IMR-90 (cell line): ENCODE measurements at regions not wholly inside any gene's neighbourhood (a gene's known extent, or its start where the extent isn't known, plus 50 kb on each side); places are given as distances from the start of the nearest gene placed in this dataset.

Source experiments
- ATAC-seq: fragments of 200-7000 bp; cut with Tn5 transposase; 2 replicates; pipeline ENCODE4 v1.9.1; 2020; ENCODE audit warnings: low read depth, mild to moderate bottlenecking, moderate library complexity
- BruUV-seq: library from RNA; stranded (reverse); fragments of 400-500 nt; replicated peaks from 2 replicates; lab custom pipeline; 2021; lab: Mats Ljungman, UMichigan
- CTCF ChIA-PET: fragments of 300-600 bp; formaldehyde crosslinking; extraction: SDS; loops from one replicate; lab custom pipeline; 2021; ENCODE audit warnings: antibody characterized with exemption; lab: Yijun Ruan, JAX
- POLR2A ChIA-PET: fragments of 300-600 bp; sonication (Branson Sonifier 250); formaldehyde crosslinking; loops from one replicate; lab custom pipeline; 2022; ENCODE audit warnings: antibody characterized with exemption; ENCODE audit not compliant: unreplicated experiment; lab: Charles Lee
- DNase-seq: peaks from one replicate; pipeline ENCODE4 v3.0.0; 2013
- H2AFZ ChIP-seq: replicated peaks from 2 replicates; pipeline ENCODE3; 2013; ENCODE audit warnings: low read length, mild to moderate bottlenecking; ENCODE audit not compliant: poor library complexity
- H2AK5ac ChIP-seq: 2 replicates; pipeline ENCODE4 v1.6.1; 2013; ENCODE audit warnings: low read depth, low read length, inconsistent platforms
- H2AK9ac ChIP-seq: replicated peaks from 2 replicates; pipeline ENCODE3; 2013; ENCODE audit warnings: mild to moderate bottlenecking, low read depth, low read length, moderate library complexity; ENCODE audit not compliant: poor library complexity
- H2BK120ac ChIP-seq: 2 replicates; pipeline ENCODE4 v1.6.1; 2013; ENCODE audit warnings: low read depth, low read length, inconsistent platforms
- H2BK15ac ChIP-seq: 3 replicates; pipeline ENCODE4 v1.6.1; 2013; ENCODE audit warnings: low read depth, low read length, inconsistent platforms
- H2BK20ac ChIP-seq: 2 replicates; pipeline ENCODE4 v1.6.1; 2013; ENCODE audit warnings: low read depth, mild to moderate bottlenecking, inconsistent platforms, low read length, moderate library complexity
- H2BK5ac ChIP-seq: 2 replicates; pipeline ENCODE4 v1.6.1; 2013; ENCODE audit warnings: mild to moderate bottlenecking, low read depth, low read length, inconsistent platforms; ENCODE audit not compliant: poor library complexity, severe bottlenecking
- H3K14ac ChIP-seq: replicated peaks from 2 replicates; pipeline ENCODE4 v1.6.1; 2013; ENCODE audit warnings: low read depth, low read length, inconsistent platforms
- H3K18ac ChIP-seq: 2 replicates; pipeline ENCODE4 v1.6.1; 2013; ENCODE audit warnings: low read depth, low read length, control low read depth
- H3K23ac ChIP-seq: 2 replicates; pipeline ENCODE4 v1.6.1; 2013; ENCODE audit warnings: low read depth, low read length, inconsistent platforms
- H3K27ac ChIP-seq: 2 replicates; pipeline ENCODE4 v1.5.1; 2013; ENCODE audit warnings: mild to moderate bottlenecking, control low read depth, low read length; ENCODE audit not compliant: insufficient read depth
- H3K27me3 ChIP-seq: 2 replicates; pipeline ENCODE4 v1.6.1; 2013; ENCODE audit warnings: low read length; ENCODE audit not compliant: control insufficient read depth, insufficient read depth
- H3K36me3 ChIP-seq: 2 replicates; pipeline ENCODE4 v1.6.1; 2013; ENCODE audit warnings: low read length, mixed read lengths; ENCODE audit not compliant: control insufficient read depth, insufficient read depth
- H3K4ac ChIP-seq: 2 replicates; pipeline ENCODE4 v1.6.1; 2013; ENCODE audit warnings: low read depth, low read length, inconsistent platforms
- H3K4me1 ChIP-seq: 2 replicates; pipeline ENCODE4 v1.6.1; 2013; ENCODE audit warnings: low read length, mixed read lengths; ENCODE audit not compliant: control insufficient read depth, insufficient read depth
- H3K4me2 ChIP-seq: 2 replicates; pipeline ENCODE4 v1.6.1; 2013; ENCODE audit warnings: low read depth, mild to moderate bottlenecking, control low read depth, low read length, moderate library complexity
- H3K4me3 ChIP-seq: 2 replicates; pipeline ENCODE4 v1.5.1; 2013; ENCODE audit warnings: low read depth, mild to moderate bottlenecking, control low read depth, low read length, moderate library complexity; ENCODE audit not compliant: insufficient read depth
- H3K56ac ChIP-seq: 2 replicates; pipeline ENCODE4 v1.6.1; 2013; ENCODE audit warnings: low read length, inconsistent platforms; ENCODE audit not compliant: insufficient read depth; ENCODE audit errors: extremely low read depth
- H3K79me1 ChIP-seq, 2 experiments: 2 replicates each; pipeline ENCODE4 v1.6.1; 2013; ENCODE audit warnings: low read length in 2 of 2, inconsistent platforms in 1 of 2, low read depth in 1 of 2
- H3K9ac ChIP-seq: 2 replicates; pipeline ENCODE4 v1.6.1; 2013; ENCODE audit warnings: low read depth, low read length, control low read depth
- H3K9me1 ChIP-seq: 2 replicates; pipeline ENCODE4 v1.6.1; 2013; ENCODE audit warnings: low read length, inconsistent platforms; ENCODE audit not compliant: insufficient read depth
- H3K9me3 ChIP-seq: 2 replicates; pipeline ENCODE4 v1.6.1; 2013; ENCODE audit warnings: low read length; ENCODE audit not compliant: control insufficient read depth, insufficient read depth
- H4K20me1 ChIP-seq: 2 replicates; pipeline ENCODE4 v1.6.1; 2013; ENCODE audit warnings: low read length, inconsistent platforms; ENCODE audit not compliant: insufficient read depth
- H4K5ac ChIP-seq: 2 replicates; pipeline ENCODE4 v1.6.1; 2013; ENCODE audit warnings: mild to moderate bottlenecking, low read depth, low read length, control low read depth
- H4K8ac ChIP-seq, 2 experiments: 2 replicates each; pipeline ENCODE4 v1.6.1; 2013; ENCODE audit warnings: low read depth in 2 of 2, low read length in 2 of 2, control low read depth in 1 of 2, inconsistent platforms in 1 of 2
- H4K91ac ChIP-seq: 2 replicates; pipeline ENCODE4 v1.6.1; 2013; ENCODE audit warnings: low read depth, low read length, inconsistent platforms; ENCODE audit not compliant: insufficient read depth
- CTCF ChIP-seq: conservative IDR thresholded peaks from 2 replicates; pipeline ENCODE4 v1.5.1; 2012; ENCODE audit warnings: mild to moderate bottlenecking, low read depth, low read length, improper control_type of control experiment
- MAFK ChIP-seq: IDR thresholded peaks from 2 replicates; pipeline ENCODE4 v1.6.1; 2012; ENCODE audit warnings: low read depth, low read length, improper control_type of control experiment
- WGBS, 2 experiments: methylation state at CpG; one replicate each; pipeline versions ENCODE4 v1.1.5 to v1.1.7; 2013; ENCODE audit warnings: missing lambda C conversion rate in 2 of 2; ENCODE audit not compliant: insufficient read length in 1 of 2; ENCODE audit errors: extremely low coverage in 2 of 2; 5-methylcytosine and 5-hydroxymethylcytosine counted together
- dilution Hi-C: fragments of 300-500 bp; cut with HindIII; formaldehyde crosslinking; loops from one replicate; pipeline ENCODE4 v1.14.3; 2018; ENCODE audit warnings: low sequenced_read_pairs; ENCODE audit not compliant: unreplicated experiment
- in situ Hi-C: fragments of 300-500 bp; cut with MboI; formaldehyde crosslinking; loops from 3 replicates; pipeline ENCODE4 v1.14.3; 2019; ENCODE audit warnings: low sequenced_read_pairs, inconsistent platforms, mixed read lengths
- intact Hi-C: fragments of 100-400 bp; cut with micrococcal nuclease; formaldehyde crosslinking; loops from 2 replicates; pipeline ENCODE4 v1.10.0; 2022

GRCh38 chr2:49770919-49771318, 616.6 kb upstream of the FSHR start:
- Histone ChIP-seq H3K14ac (no peak overlapping the region), H3K4ac (no peak overlapping the region), H3K27me3 (no peaks in the 10 kb centered on the region), H2AK5ac (no peak overlapping the region), H3K4me3 (no peak overlapping the region), H4K5ac (no peak overlapping the region), H3K9me1 (no peaks in the 10 kb centered on the region), H3K4me2 (no peak overlapping the region), H3K27ac (no peak overlapping the region), H3K9ac (no peak overlapping the region), H3K18ac (no peak overlapping the region), H3K23ac (no peak overlapping the region), H3K9me3 (peaks cover 22% of the 10 kb centered on the region), H2BK120ac (no peak overlapping the region), H2BK5ac (no peak overlapping the region), H4K20me1 (no peaks in the 10 kb centered on the region), H3K4me1 (no peaks in the 10 kb centered on the region), H3K36me3 (no peaks in the 10 kb centered on the region), H4K91ac (no peak overlapping the region), H2AFZ (no peak overlapping the region), H2BK20ac (no peak overlapping the region), H2AK9ac (no peak overlapping the region), H3K79me1 (no peaks in the 10 kb centered on the region), H3K56ac (no peak overlapping the region), H4K8ac (no peak overlapping the region), H2BK15ac (no peak overlapping the region)
- 29% methylated on average over 1 of the region's 4 CpGs; no CpG with 5 or more reads in 1 of the 2 experiments for WGBS, 2 experiments
- dilution Hi-C loops (no loop called here), in situ Hi-C loops (no loop called here), intact Hi-C loops (no loop called here)
- no peak for ATAC-seq
- no TSS peak for BruUV-seq
- POLR2A ChIA-PET = no interaction called here
- DNase-seq = no peak
- TF ChIP-seq MAFK (no peak), CTCF (no peak)
- CTCF ChIA-PET = interaction anchor here (0.6 kb wide), 1 partner anchor 248 kb away, joined by 3 read pairs; no protein-coding TSS in a partner anchor
